Hematopoietic multipotent progenitor cell treated with erythropoietin and hydrocortisone succinate and interleukin-3 and kit ligand, for 15 days (in vitro differentiated cells): ENCODE measurements at regions not wholly inside any gene's neighbourhood (a gene's known extent, or its start where the extent isn't known, plus 50 kb on each side); places are given as distances from the start of the nearest gene placed in this dataset.
"Not testable (repeated sequence)": the region's sequence is repeated elsewhere in the genome, so short reads cannot be mapped to it uniquely, and the experiment has no call there.

Experiments
- DNase-seq: peaks from one replicate; pipeline ENCODE4 v3.0.0-alpha.2; 2015; ENCODE audit warnings: low spot score

- DNase-seq, result no peak
These were observed 321.5 kb upstream of the CNTNAP2 start for GRCh38 chr7:145795132-145795531.

GRCh38 chr7:145784809-145785780 lies 331.5 kb upstream of the CNTNAP2 start:
- DNase-seq, result no peak

- not testable (repeated sequence) for DNase-seq
These were observed 335.2 kb upstream of the CNTNAP2 start for GRCh38 chr7:145781388-145781787.

GRCh38 chr7:145779140-145779539 lies 337.5 kb upstream of the CNTNAP2 start:
- DNase-seq, result no peak

- no peak for DNase-seq
These were observed 341.8 kb upstream of the CNTNAP2 start for GRCh38 chr7:145774777-145775176.

- DNase-seq, result no peak
These were observed 363.6 kb upstream of the CNTNAP2 start for GRCh38 chr7:145753004-145753403.

GRCh38 chr7:145737617-145738016 lies 379.0 kb upstream of the CNTNAP2 start:
- no peak for DNase-seq

GRCh38 chr7:145735061-145735460 lies 381.5 kb upstream of the CNTNAP2 start:
- no peak for DNase-seq

GRCh38 chr7:145732521-145732920 lies 384.1 kb upstream of the CNTNAP2 start:
- no peak for DNase-seq

GRCh38 chr7:145729691-145730090 lies 386.9 kb upstream of the CNTNAP2 start:
- DNase-seq, result no peak

- no peak for DNase-seq
These were observed 398.5 kb upstream of the CNTNAP2 start for GRCh38 chr7:145718129-145718528.

GRCh38 chr7:145700488-145700887 lies 416.1 kb upstream of the CNTNAP2 start:
- DNase-seq, result no peak

GRCh38 chr7:145698526-145699262 lies 417.9 kb upstream of the CNTNAP2 start:
- no peak for DNase-seq

GRCh38 chr7:145697412-145698107 lies 419.0 kb upstream of the CNTNAP2 start:
- not testable (repeated sequence) for DNase-seq

GRCh38 chr7:145696071-145696470 lies 420.5 kb upstream of the CNTNAP2 start:
- no peak for DNase-seq

- DNase-seq, result no peak
These were observed 424.2 kb upstream of the CNTNAP2 start for GRCh38 chr7:145692237-145692950.

GRCh38 chr7:145691377-145691914 lies 425.2 kb upstream of the CNTNAP2 start:
- no peak for DNase-seq

- DNase-seq, result no peak
These were observed 435.0 kb upstream of the CNTNAP2 start for GRCh38 chr7:145681646-145682045.

- DNase-seq, result no peak
These were observed 435.4 kb upstream of the CNTNAP2 start for GRCh38 chr7:145681159-145681558.

- no peak for DNase-seq
These were observed 450.9 kb upstream of the CNTNAP2 start for GRCh38 chr7:145665499-145666258.

GRCh38 chr7:145655666-145656065 lies 460.9 kb upstream of the CNTNAP2 start:
- no peak for DNase-seq
